Duodenal mucosa (tissue), 2 donors: ENCODE measurements at regions not wholly inside any gene's neighbourhood (a gene's known extent, or its start where the extent isn't known, plus 50 kb on each side); places are given as distances from the start of the nearest gene placed in this dataset.

Experiments used
- H3K27ac ChIP-seq: one replicate; pipeline ENCODE4 v1.7.0; 2013; ENCODE audit warnings: low read depth, low read length
- H3K27me3 ChIP-seq, 2 donors: one replicate each; pipeline ENCODE4 v1.7.0; 2013; ENCODE audit warnings: low read length in 2 of 2, control low read depth in 1 of 2; ENCODE audit not compliant: insufficient read depth in 2 of 2, control insufficient read depth in 1 of 2
- H3K36me3 ChIP-seq, 2 donors: one replicate each; pipeline ENCODE4 v1.7.0; 2013; ENCODE audit warnings: low read length in 2 of 2, control low read depth in 1 of 2; ENCODE audit not compliant: insufficient read depth in 2 of 2, control insufficient read depth in 1 of 2
- H3K4me1 ChIP-seq, 2 donors: one replicate each; pipeline ENCODE4 v1.7.0; 2013; ENCODE audit warnings: low read length in 2 of 2, control low read depth in 1 of 2; ENCODE audit not compliant: insufficient read depth in 2 of 2, control insufficient read depth in 1 of 2
- H3K4me3 ChIP-seq, 2 donors: one replicate each; pipeline ENCODE4 v1.7.0; 2013; ENCODE audit warnings: low read length in 2 of 2, low read depth in 1 of 2
- H3K9ac ChIP-seq, 2 donors: one replicate each; pipeline ENCODE4 v1.7.0; 2013; ENCODE audit warnings: low read length in 2 of 2, low read depth in 1 of 2
- H3K9me3 ChIP-seq, 2 donors: one replicate each; pipeline ENCODE4 v1.7.0; 2013; ENCODE audit warnings: low read length in 2 of 2, control low read depth in 1 of 2; ENCODE audit not compliant: control insufficient read depth in 1 of 2

DNA sequence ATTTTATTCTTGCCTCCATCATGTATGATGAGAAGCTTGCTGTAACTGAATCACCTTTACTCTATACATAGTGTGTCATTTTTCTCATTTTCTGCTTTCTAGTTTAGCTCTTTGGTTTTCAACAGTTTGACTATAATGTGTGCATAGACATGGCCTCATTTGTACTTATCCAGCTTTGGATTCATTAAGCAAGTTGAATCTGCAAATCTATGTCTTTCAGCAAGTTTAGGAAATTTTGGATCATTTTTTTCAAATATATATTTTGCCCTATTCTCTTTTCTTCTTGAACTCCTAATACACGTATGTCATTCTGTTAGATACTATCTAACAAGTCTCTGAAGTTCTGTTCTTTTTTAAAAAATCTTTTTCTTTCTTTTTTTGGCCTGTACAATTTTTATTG, 57.8 kb downstream of the PRLHR start:
- H3K9me3 ChIP-seq, result no peaks in the 10 kb centered on the region
- H3K4me3 ChIP-seq, result no peak overlapping the region
- H3K4me1 ChIP-seq, result no peaks in the 10 kb centered on the region
- H3K27ac ChIP-seq, result no peak overlapping the region
- no peaks in the 10 kb centered on the region for H3K36me3 ChIP-seq
- no peak overlapping the region for H3K9ac ChIP-seq
- H3K27me3 ChIP-seq, result peaks cover 4 to 5% of the 10 kb centered on the region in 2 donors

- Histone ChIP-seq H3K27me3 (no peaks in the 10 kb centered on the region), H3K4me1 (no peaks in the 10 kb centered on the region), H3K36me3 (no peaks in the 10 kb centered on the region), H3K9ac (no peak overlapping the region), H3K27ac (no peak overlapping the region), H3K4me3 (no peak overlapping the region), H3K9me3 (no peaks in the 10 kb centered on the region)
Measured at GRCh38 chr10:118534136-118534535, 61.3 kb downstream of the PRLHR start.

DNA sequence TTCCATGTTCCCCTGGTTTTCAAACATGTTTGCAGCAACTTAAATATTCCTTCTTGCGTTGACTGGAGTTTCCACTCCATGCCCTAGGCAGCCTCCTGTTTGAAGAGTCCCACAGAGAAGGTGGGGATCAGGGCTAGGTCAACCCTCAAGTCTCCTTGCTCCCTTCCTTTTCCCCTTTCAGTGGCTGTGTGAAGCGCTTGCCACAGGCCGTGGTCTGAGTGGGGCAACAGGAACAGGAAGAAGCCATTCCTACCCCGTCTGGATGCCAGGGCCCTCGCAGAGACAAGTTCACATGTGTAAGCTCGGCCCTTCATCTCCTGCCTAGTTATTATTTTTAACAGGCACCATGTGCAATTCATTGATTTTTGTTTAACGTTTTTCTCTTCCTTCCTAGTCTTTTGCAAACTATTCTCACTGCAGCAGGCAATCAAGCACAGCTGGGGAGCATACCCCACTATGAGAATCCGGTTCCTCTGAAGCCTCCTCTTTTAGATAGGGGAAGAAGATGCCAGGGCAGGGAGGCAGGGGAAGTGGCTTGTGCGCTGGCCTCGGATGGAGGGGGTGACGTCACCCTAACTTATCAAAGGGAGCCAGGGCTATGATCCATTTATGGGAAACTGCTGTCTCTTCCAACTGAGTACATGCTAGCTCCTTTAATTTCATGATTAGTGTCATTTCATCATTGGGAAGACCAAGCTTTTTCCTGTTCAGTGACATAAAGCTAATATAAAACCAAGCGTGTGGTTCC, 64.2 kb downstream of the PRLHR start:
- no peaks in the 10 kb centered on the region for H3K4me1 ChIP-seq
- H3K27me3 ChIP-seq, result no peaks in the 10 kb centered on the region
- H3K4me3 ChIP-seq, result no peak overlapping the region
- no peaks in the 10 kb centered on the region for H3K36me3 ChIP-seq
- H3K9ac ChIP-seq, result no peak overlapping the region
- H3K9me3 ChIP-seq, result no peaks in the 10 kb centered on the region
- no peak overlapping the region for H3K27ac ChIP-seq

DNA sequence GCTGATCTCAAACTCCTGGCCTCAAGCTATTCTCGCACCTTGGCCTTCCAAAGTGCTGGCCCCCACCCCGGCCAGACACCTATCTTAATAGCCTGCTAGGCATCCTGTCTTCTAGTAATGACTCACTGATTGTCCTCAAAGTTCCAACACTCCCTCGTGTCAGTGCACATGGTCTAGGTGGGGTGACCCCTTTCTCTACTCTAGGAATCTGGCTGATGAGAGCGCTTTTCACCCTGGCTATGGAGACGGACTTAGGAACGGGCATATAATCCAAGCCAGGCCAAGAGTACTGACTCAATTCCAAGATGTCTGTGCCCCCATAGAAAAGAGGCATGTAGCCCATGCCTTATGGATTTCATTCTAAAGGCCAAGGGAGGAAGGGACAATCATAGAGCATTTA, 67.0 kb downstream of the PRLHR start:
- H3K4me3 ChIP-seq, result no peak overlapping the region
- H3K27me3 ChIP-seq, result peaks cover 0 to 3% of the 10 kb centered on the region in 2 donors
- no peak overlapping the region for H3K9ac ChIP-seq
- no peaks in the 10 kb centered on the region for H3K36me3 ChIP-seq
- H3K27ac ChIP-seq, result no peak overlapping the region
- no peaks in the 10 kb centered on the region for H3K9me3 ChIP-seq
- no peaks in the 10 kb centered on the region for H3K4me1 ChIP-seq

DNA sequence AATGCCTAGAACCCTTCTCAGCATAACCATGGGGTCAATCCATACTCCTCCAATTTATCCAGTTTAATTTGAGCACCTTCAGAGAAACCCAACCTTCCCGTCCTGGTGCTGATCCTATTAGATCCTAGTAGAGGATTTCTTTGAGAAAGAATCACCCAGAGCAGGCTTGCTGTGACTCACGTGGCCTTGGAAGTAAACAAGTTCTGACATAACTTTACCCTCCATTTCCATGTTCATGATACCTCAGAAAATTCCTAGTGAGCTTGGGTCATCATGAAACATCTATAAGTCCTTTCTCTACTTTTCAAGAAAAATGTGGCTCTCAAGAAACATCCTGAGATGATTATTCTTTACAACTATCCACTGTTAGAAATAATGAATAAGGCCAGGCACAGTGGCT, 71.7 kb downstream of the PRLHR start:
- H3K27me3 ChIP-seq, result peaks cover 0 to 10% of the 10 kb centered on the region in 2 donors
- H3K9me3 ChIP-seq, result no peaks in the 10 kb centered on the region
- no peaks in the 10 kb centered on the region for H3K36me3 ChIP-seq
- H3K27ac ChIP-seq, result no peak overlapping the region
- no peak overlapping the region for H3K4me3 ChIP-seq
- no peaks in the 10 kb centered on the region for H3K4me1 ChIP-seq
- H3K9ac ChIP-seq, result no peak overlapping the region

DNA sequence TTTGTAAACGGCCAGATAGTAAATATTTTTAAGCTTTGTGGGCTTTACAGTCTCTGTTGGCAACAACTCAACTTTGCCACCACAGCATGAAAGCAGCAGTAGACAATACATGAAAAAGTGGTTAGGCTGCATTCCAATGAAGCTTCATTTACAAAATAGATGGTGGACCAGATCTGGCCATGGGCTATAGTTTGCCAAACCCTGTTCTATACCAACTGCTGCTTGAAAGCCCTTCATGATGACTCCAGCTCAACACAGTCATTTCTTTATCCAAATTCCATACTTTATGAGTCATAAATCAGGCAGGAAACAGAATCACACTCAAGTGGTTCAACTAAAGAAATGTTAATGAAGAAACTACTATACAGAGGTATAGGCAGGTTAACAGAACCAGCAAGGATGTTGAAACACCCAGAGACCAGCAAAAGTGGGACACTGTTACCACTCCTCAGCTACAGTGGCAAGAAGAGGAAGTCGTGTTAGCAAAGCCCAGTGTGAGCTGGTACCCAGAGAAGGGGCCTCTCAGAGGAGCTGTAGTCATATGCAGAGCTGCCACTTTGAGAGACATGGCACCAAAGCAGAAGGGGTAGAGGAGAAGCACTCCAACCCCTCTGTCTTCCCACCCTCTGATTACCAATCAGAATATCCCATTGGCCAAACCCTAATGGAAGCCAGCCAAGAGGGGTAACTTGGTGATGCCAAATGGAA, 72.5 kb downstream of the PRLHR start:
- no peaks in the 10 kb centered on the region for H3K9me3 ChIP-seq
- no peak overlapping the region for H3K27ac ChIP-seq
- H3K4me1 ChIP-seq, result no peaks in the 10 kb centered on the region
- no peak overlapping the region for H3K4me3 ChIP-seq
- H3K36me3 ChIP-seq, result no peaks in the 10 kb centered on the region
- peaks cover 0 to 10% of the 10 kb centered on the region in 2 donors for H3K27me3 ChIP-seq
- H3K9ac ChIP-seq, result no peak overlapping the region

DNA sequence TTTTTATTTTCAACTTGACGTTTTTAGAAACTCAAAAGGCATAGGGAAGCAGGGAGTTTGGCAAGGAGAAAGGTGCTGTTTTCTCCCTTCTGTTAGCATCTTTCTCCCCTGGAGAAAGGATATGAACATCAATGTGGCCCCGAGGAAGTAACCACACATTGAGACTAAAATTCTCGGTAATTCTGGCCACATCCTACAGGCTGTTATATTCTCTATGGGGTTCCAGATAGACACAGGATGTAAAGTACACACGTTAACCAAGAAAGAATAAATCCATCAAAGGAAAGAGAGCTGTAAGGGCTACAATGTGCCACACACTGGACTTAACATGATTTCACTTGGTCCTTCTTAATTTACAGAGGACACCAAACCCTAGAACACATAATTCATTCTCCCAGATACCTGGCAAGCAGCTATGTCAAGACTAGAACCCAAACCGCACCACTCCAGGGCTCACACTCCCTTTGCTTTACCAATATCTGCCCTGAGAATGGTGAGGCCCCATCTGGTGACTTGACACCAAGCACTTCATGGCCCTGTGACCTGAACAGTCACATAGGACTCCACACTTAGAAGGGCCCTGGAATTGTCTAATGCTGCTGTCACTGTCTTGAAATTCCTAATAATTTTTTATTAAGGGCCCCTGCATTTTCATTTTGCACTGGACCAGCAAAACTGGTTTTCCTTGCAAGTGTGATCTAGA, 73.9 kb downstream of the PRLHR start:
- H3K9me3 ChIP-seq, result no peaks in the 10 kb centered on the region
- no peak overlapping the region for H3K27ac ChIP-seq
- H3K36me3 ChIP-seq, result no peaks in the 10 kb centered on the region
- no peaks in the 10 kb centered on the region for H3K4me1 ChIP-seq
- H3K4me3 ChIP-seq, result no peak overlapping the region
- peaks cover 0 to 10% of the 10 kb centered on the region in 2 donors for H3K27me3 ChIP-seq
- no peak overlapping the region for H3K9ac ChIP-seq

GRCh38 chr10:118520116-118520742, 75.2 kb downstream of the PRLHR start:
- Histone ChIP-seq H3K27ac (no peak overlapping the region), H3K9ac (no peak overlapping the region), H3K27me3 (peaks cover 0 to 10% of the 10 kb centered on the region in 2 donors), H3K9me3 (no peaks in the 10 kb centered on the region), H3K4me3 (no peak overlapping the region), H3K4me1 (no peaks in the 10 kb centered on the region), H3K36me3 (no peaks in the 10 kb centered on the region)

DNA sequence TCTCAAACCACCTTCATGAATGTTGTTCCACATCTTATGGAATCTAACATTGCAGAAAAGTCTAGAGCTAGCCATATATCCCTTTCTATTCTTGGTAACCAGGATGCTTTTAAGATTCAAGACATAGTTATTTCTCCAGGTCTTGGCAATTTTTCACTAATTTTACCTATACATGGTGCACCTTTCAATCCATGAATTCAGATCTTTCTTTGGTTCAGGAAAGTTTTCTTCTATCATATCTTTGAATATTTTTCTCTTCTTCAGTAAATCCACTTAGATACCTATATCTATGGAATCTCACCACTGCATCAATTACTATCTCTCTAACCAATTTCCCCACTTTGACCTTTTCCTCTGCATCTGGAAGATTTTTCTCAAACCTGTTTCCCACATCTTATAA, 77.4 kb downstream of the PRLHR start:
- no peak overlapping the region for H3K9ac ChIP-seq
- no peak overlapping the region for H3K4me3 ChIP-seq
- H3K36me3 ChIP-seq, result no peaks in the 10 kb centered on the region
- H3K9me3 ChIP-seq, result no peaks in the 10 kb centered on the region
- H3K27me3 ChIP-seq, result peaks cover 0 to 4% of the 10 kb centered on the region in 2 donors
- no peaks in the 10 kb centered on the region for H3K4me1 ChIP-seq
- H3K27ac ChIP-seq, result no peak overlapping the region

- H3K27ac ChIP-seq, result no peak overlapping the region
- no peaks in the 10 kb centered on the region for H3K36me3 ChIP-seq
- no peaks in the 10 kb centered on the region for H3K4me1 ChIP-seq
- H3K4me3 ChIP-seq, result no peak overlapping the region
- no peaks in the 10 kb centered on the region for H3K9me3 ChIP-seq
- H3K9ac ChIP-seq, result no peak overlapping the region
- H3K27me3 ChIP-seq, result peaks cover 0 to 4% of the 10 kb centered on the region in 2 donors
Measured at GRCh38 chr10:118516716-118517115, 78.7 kb downstream of the PRLHR start.
